Upper lobe of right lung (tissue), 1 donor: ENCODE measurements at regions not wholly inside any gene's neighbourhood (a gene's known extent, or its start where the extent isn't known, plus 50 kb on each side); places are given as distances from the start of the nearest gene placed in this dataset.

ENCODE experiments used
- ATAC-seq: fragments of 200-7000 bp; cut with Tn5 transposase; one replicate; pipeline ENCODE4 v1.9.1; 2020; ENCODE audit warnings: mild to moderate bottlenecking, moderate library complexity
- DNase-seq: peaks from one replicate; pipeline ENCODE4 v3.0.0-alpha.2; 2020
- H3K27ac ChIP-seq: fragments of 200-600 bp; one replicate; pipeline ENCODE4 v1.8.0; 2022
- H3K27me3 ChIP-seq: fragments of 200-600 bp; one replicate; pipeline ENCODE4 v1.8.0; 2022; ENCODE audit warnings: mild to moderate bottlenecking
- H3K36me3 ChIP-seq: fragments of 200-600 bp; one replicate; pipeline ENCODE4 v1.8.0; 2022
- H3K4me1 ChIP-seq: fragments of 200-600 bp; one replicate; pipeline ENCODE4 v1.8.0; 2022
- H3K4me3 ChIP-seq: fragments of 200-600 bp; one replicate; pipeline ENCODE4 v1.8.0; 2022; ENCODE audit warnings: mild to moderate bottlenecking
- H3K9me3 ChIP-seq: fragments of 200-600 bp; one replicate; pipeline ENCODE4 v1.8.0; 2022
- intact Hi-C: fragments of 100-400 bp; cut with DNase I; formaldehyde crosslinking; loops from one replicate; pipeline ENCODE4 v1.11.0; 2022
- TF ChIP-seq, protein P1 (sequence below): fragments of 200-600 bp; IDR thresholded peaks from one replicate; pipeline ENCODE4 v1.8.0; 2022; ENCODE audit warnings: antibody characterized with exemption
- donor health status: DM: no; HTN: yes; CAD: no; lungs with severe emphysema.

DNA sequence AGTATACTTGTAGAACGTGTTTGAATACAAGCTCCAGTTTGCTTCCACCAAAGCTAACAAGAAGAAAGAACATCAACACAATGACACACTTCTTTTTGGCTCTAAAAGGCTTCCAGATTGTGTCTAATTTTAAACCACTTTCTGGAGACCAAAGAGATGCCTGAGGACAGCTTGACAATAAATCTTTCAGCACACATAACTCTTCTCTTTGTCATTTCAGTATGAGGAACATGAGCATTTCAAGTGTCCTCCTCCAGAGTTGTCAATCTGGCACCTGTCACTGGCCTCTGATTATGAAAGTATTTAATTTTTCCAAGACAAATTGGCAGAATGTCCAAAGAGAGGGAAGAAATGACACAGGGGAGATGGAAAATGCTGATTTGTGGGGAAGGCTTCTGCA, 79.0 kb upstream of the TLR4 start:
- intact Hi-C loops, result no loop called here
- Histone ChIP-seq H3K9me3 (no peaks in the 10 kb centered on the region), H3K4me3 (no peak overlapping the region), H3K27me3 (no peaks in the 10 kb centered on the region), H3K4me1 (no peaks in the 10 kb centered on the region), H3K36me3 (no peaks in the 10 kb centered on the region), H3K27ac (no peak overlapping the region)
- no peak for DNase-seq
- no peak for ATAC-seq
- TF ChIP-seq, protein P1, sequence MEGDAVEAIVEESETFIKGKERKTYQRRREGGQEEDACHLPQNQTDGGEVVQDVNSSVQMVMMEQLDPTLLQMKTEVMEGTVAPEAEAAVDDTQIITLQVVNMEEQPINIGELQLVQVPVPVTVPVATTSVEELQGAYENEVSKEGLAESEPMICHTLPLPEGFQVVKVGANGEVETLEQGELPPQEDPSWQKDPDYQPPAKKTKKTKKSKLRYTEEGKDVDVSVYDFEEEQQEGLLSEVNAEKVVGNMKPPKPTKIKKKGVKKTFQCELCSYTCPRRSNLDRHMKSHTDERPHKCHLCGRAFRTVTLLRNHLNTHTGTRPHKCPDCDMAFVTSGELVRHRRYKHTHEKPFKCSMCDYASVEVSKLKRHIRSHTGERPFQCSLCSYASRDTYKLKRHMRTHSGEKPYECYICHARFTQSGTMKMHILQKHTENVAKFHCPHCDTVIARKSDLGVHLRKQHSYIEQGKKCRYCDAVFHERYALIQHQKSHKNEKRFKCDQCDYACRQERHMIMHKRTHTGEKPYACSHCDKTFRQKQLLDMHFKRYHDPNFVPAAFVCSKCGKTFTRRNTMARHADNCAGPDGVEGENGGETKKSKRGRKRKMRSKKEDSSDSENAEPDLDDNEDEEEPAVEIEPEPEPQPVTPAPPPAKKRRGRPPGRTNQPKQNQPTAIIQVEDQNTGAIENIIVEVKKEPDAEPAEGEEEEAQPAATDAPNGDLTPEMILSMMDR, result no peak

- intact Hi-C loops, result no loop called here
- Histone ChIP-seq H3K4me3 (no peak overlapping the region), H3K36me3 (no peaks in the 10 kb centered on the region), H3K27me3 (no peaks in the 10 kb centered on the region), H3K27ac (no peak overlapping the region), H3K4me1 (no peaks in the 10 kb centered on the region), H3K9me3 (no peaks in the 10 kb centered on the region)
- DNase-seq (no peak), ATAC-seq (no peak)
- TF ChIP-seq, protein P1, result no peak
These were observed 80.1 kb upstream of the TLR4 start for GRCh38 chr9:117624106-117624505.

- intact Hi-C loops, result no loop called here
- Histone ChIP-seq H3K27ac (no peak overlapping the region), H3K9me3 (no peaks in the 10 kb centered on the region), H3K4me3 (no peak overlapping the region), H3K4me1 (no peaks in the 10 kb centered on the region), H3K36me3 (no peaks in the 10 kb centered on the region), H3K27me3 (no peaks in the 10 kb centered on the region)
- TF ChIP-seq, protein P1, result no peak
- ATAC-seq (no peak), DNase-seq (no peak)
These were observed 81.9 kb upstream of the TLR4 start for GRCh38 chr9:117622347-117622746.

- Histone ChIP-seq H3K9me3 (no peaks in the 10 kb centered on the region), H3K4me3 (no peak overlapping the region), H3K27me3 (no peaks in the 10 kb centered on the region), H3K36me3 (no peaks in the 10 kb centered on the region), H3K27ac (no peak overlapping the region), H3K4me1 (no peaks in the 10 kb centered on the region)
- ATAC-seq (no peak), DNase-seq (no peak)
- TF ChIP-seq, protein P1, result no peak
- intact Hi-C loops, result no loop called here
These were observed 87.8 kb upstream of the TLR4 start for GRCh38 chr9:117616431-117616831.

DNA sequence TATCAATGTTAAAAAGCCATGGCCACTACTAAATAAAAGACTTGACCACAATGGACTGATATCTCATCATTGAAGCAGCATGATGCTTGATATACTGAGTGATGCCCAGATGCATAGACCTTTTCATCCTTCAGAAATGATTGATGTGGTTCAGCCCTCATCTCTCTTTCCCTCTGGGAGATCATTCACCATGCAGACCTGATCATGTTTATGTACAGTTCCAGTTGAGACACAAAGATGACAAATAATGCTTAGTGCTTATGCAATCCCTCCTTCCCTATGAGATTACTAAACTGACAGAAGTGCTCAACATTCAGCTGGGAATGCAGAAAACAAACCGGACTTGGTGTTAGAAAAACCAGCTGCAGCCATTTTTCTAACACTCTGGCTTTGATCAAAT, 91.9 kb upstream of the TLR4 start:
- no peaks in the 10 kb centered on the region for H3K36me3 ChIP-seq
- TF ChIP-seq, protein P1, result no peak
- ATAC-seq (no peak), DNase-seq (no peak)
- H3K4me3 ChIP-seq, result no peak overlapping the region
- no peak overlapping the region for H3K27ac ChIP-seq
- H3K4me1 ChIP-seq, result no peaks in the 10 kb centered on the region
- H3K9me3 ChIP-seq, result no peaks in the 10 kb centered on the region
- H3K27me3 ChIP-seq, result no peaks in the 10 kb centered on the region
- intact Hi-C loops, result no loop called here

GRCh38 chr9:117597977-117598376, 106.2 kb upstream of the TLR4 start:
- intact Hi-C loops, result no loop called here
- H3K36me3 ChIP-seq, result no peaks in the 10 kb centered on the region
- H3K4me1 ChIP-seq, result no peaks in the 10 kb centered on the region
- no peaks in the 10 kb centered on the region for H3K27me3 ChIP-seq
- H3K9me3 ChIP-seq, result no peaks in the 10 kb centered on the region
- DNase-seq (no peak), ATAC-seq (no peak)
- H3K4me3 ChIP-seq, result no peak overlapping the region
- H3K27ac ChIP-seq, result no peak overlapping the region
- TF ChIP-seq, protein P1, result no peak
